ENCODE measurements at regions not wholly inside any gene's neighbourhood (a gene's known extent, or its start where the extent isn't known, plus 50 kb on each side); places are given as distances from the start of the nearest gene placed in this dataset.

DNA sequence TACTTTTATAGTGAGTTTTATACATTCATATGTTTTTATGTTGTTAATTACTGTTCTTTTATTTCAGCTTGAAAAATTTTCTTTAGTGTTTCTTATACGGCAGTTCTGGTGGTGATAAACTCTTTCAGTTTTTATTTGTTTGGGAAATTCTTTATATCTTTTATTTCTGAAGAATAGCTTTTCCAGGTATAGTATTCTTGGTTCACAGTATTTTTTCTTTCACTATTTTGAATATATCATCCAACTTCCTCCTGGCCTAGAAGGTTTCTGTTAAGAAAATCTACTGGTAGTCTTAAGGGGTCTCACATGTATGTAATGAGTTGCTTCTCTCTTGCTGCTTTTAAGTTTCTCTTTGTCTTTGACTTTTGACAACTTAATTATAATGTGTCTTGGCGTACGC, 79.4 kb downstream of the NXNL2 start (continued):
- TF ChIP-seq, protein P1, sequence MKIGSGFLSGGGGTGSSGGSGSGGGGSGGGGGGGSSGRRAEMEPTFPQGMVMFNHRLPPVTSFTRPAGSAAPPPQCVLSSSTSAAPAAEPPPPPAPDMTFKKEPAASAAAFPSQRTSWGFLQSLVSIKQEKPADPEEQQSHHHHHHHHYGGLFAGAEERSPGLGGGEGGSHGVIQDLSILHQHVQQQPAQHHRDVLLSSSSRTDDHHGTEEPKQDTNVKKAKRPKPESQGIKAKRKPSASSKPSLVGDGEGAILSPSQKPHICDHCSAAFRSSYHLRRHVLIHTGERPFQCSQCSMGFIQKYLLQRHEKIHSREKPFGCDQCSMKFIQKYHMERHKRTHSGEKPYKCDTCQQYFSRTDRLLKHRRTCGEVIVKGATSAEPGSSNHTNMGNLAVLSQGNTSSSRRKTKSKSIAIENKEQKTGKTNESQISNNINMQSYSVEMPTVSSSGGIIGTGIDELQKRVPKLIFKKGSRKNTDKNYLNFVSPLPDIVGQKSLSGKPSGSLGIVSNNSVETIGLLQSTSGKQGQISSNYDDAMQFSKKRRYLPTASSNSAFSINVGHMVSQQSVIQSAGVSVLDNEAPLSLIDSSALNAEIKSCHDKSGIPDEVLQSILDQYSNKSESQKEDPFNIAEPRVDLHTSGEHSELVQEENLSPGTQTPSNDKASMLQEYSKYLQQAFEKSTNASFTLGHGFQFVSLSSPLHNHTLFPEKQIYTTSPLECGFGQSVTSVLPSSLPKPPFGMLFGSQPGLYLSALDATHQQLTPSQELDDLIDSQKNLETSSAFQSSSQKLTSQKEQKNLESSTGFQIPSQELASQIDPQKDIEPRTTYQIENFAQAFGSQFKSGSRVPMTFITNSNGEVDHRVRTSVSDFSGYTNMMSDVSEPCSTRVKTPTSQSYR (CRISPR knock-in tag; IDR thresholded peaks at IDR 0.05), result no peak
- TF ChIP-seq, protein P2, sequence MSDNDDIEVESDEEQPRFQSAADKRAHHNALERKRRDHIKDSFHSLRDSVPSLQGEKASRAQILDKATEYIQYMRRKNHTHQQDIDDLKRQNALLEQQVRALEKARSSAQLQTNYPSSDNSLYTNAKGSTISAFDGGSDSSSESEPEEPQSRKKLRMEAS (CRISPR knock-in tag; IDR thresholded peaks at IDR 0.05), result no peak
- TF ChIP-seq, protein P3, sequence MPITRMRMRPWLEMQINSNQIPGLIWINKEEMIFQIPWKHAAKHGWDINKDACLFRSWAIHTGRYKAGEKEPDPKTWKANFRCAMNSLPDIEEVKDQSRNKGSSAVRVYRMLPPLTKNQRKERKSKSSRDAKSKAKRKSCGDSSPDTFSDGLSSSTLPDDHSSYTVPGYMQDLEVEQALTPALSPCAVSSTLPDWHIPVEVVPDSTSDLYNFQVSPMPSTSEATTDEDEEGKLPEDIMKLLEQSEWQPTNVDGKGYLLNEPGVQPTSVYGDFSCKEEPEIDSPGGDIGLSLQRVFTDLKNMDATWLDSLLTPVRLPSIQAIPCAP (CRISPR knock-in tag; IDR thresholded peaks at IDR 0.05), result no peak
- TF ChIP-seq ETV6 (CRISPR knock-in tag; IDR thresholded peaks at IDR 0.05), result no peak
- TF ChIP-seq RELA (CRISPR knock-in tag; IDR thresholded peaks at IDR 0.05; ENCODE audit: borderline replicate concordance), result no peak
- TF ChIP-seq, protein P4, sequence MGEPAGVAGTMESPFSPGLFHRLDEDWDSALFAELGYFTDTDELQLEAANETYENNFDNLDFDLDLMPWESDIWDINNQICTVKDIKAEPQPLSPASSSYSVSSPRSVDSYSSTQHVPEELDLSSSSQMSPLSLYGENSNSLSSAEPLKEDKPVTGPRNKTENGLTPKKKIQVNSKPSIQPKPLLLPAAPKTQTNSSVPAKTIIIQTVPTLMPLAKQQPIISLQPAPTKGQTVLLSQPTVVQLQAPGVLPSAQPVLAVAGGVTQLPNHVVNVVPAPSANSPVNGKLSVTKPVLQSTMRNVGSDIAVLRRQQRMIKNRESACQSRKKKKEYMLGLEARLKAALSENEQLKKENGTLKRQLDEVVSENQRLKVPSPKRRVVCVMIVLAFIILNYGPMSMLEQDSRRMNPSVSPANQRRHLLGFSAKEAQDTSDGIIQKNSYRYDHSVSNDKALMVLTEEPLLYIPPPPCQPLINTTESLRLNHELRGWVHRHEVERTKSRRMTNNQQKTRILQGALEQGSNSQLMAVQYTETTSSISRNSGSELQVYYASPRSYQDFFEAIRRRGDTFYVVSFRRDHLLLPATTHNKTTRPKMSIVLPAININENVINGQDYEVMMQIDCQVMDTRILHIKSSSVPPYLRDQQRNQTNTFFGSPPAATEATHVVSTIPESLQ (CRISPR knock-in tag; IDR thresholded peaks at IDR 0.05), result no peak
- TF ChIP-seq ZNF263 (CRISPR knock-in tag; IDR thresholded peaks at IDR 0.05; ENCODE audit: low read depth), result no peak
- TF ChIP-seq ZNF219 (CRISPR knock-in tag; IDR thresholded peaks at IDR 0.05; ENCODE audit: borderline replicate concordance), result no peak
- no peak for TF ChIP-seq ZNF396 (CRISPR knock-in tag; IDR thresholded peaks at IDR 0.05; ENCODE audit: borderline replicate concordance)
- TF ChIP-seq GRHL2 (CRISPR knock-in tag; IDR thresholded peaks at IDR 0.05; ENCODE audit: insufficient replicate concordance, severe bottlenecking), result no peak
- TF ChIP-seq, protein P5, sequence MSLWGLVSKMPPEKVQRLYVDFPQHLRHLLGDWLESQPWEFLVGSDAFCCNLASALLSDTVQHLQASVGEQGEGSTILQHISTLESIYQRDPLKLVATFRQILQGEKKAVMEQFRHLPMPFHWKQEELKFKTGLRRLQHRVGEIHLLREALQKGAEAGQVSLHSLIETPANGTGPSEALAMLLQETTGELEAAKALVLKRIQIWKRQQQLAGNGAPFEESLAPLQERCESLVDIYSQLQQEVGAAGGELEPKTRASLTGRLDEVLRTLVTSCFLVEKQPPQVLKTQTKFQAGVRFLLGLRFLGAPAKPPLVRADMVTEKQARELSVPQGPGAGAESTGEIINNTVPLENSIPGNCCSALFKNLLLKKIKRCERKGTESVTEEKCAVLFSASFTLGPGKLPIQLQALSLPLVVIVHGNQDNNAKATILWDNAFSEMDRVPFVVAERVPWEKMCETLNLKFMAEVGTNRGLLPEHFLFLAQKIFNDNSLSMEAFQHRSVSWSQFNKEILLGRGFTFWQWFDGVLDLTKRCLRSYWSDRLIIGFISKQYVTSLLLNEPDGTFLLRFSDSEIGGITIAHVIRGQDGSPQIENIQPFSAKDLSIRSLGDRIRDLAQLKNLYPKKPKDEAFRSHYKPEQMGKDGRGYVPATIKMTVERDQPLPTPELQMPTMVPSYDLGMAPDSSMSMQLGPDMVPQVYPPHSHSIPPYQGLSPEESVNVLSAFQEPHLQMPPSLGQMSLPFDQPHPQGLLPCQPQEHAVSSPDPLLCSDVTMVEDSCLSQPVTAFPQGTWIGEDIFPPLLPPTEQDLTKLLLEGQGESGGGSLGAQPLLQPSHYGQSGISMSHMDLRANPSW (CRISPR knock-in tag; conservative IDR thresholded peaks at IDR 0.05; ENCODE audit: low read depth), result no peak

DNA sequence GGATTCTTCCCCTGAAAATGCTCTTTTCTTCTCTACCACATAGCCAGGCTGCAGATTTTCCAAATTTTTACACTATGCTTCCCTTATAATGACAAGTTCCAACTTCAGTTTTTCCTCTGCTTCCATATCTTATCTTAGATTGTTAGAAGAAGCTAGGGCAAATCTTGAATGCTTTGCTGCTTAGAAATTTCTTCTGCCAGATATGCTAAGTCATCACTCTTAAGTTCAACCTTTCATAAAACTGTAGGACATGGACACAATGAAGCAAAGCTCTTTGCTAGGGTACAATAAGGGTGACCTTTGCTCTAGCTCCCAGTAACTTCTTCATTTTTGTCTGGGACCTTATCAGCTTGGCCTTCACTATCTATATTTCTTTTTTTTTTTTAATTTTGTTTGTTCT, 88.7 kb downstream of the NXNL2 start:
- H3K9me3 Mint-ChIP-seq, result peaks cover 42% of the 10 kb centered on the region
- H3K27me3 Mint-ChIP-seq (ENCODE audit: low read depth), result peaks cover 6% of the 10 kb centered on the region
- ATAC-seq, result no peak
- CTCF ChIA-PET, result no interaction called here
- H3K27ac Mint-ChIP-seq, result no peak overlapping the region
- no peak overlapping the region for H3K4me3 Mint-ChIP-seq
- DNase-seq (ENCODE audit: low spot score), result no peak
- POLR2A ChIA-PET, result no interaction called here
- H3K36me3 Mint-ChIP-seq, result peaks cover 13% of the 10 kb centered on the region
- no peaks in the 10 kb centered on the region for H3K4me1 Mint-ChIP-seq
- TF ChIP-seq, protein P6, sequence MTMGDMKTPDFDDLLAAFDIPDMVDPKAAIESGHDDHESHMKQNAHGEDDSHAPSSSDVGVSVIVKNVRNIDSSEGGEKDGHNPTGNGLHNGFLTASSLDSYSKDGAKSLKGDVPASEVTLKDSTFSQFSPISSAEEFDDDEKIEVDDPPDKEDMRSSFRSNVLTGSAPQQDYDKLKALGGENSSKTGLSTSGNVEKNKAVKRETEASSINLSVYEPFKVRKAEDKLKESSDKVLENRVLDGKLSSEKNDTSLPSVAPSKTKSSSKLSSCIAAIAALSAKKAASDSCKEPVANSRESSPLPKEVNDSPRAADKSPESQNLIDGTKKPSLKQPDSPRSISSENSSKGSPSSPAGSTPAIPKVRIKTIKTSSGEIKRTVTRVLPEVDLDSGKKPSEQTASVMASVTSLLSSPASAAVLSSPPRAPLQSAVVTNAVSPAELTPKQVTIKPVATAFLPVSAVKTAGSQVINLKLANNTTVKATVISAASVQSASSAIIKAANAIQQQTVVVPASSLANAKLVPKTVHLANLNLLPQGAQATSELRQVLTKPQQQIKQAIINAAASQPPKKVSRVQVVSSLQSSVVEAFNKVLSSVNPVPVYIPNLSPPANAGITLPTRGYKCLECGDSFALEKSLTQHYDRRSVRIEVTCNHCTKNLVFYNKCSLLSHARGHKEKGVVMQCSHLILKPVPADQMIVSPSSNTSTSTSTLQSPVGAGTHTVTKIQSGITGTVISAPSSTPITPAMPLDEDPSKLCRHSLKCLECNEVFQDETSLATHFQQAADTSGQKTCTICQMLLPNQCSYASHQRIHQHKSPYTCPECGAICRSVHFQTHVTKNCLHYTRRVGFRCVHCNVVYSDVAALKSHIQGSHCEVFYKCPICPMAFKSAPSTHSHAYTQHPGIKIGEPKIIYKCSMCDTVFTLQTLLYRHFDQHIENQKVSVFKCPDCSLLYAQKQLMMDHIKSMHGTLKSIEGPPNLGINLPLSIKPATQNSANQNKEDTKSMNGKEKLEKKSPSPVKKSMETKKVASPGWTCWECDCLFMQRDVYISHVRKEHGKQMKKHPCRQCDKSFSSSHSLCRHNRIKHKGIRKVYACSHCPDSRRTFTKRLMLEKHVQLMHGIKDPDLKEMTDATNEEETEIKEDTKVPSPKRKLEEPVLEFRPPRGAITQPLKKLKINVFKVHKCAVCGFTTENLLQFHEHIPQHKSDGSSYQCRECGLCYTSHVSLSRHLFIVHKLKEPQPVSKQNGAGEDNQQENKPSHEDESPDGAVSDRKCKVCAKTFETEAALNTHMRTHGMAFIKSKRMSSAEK (CRISPR knock-in tag; IDR thresholded peaks at IDR 0.05; ENCODE audit: borderline replicate concordance), result no peak
- TF ChIP-seq EMX1 (CRISPR knock-in tag; IDR thresholded peaks at IDR 0.05) (no peak), ZNF263 (CRISPR knock-in tag; IDR thresholded peaks at IDR 0.05; ENCODE audit: low read depth) (no peak), ZNF121 (CRISPR knock-in tag; IDR thresholded peaks at IDR 0.05) (no peak), ZNF416 (CRISPR knock-in tag; IDR thresholded peaks at IDR 0.05) (no peak)
- TF ChIP-seq, protein P7, sequence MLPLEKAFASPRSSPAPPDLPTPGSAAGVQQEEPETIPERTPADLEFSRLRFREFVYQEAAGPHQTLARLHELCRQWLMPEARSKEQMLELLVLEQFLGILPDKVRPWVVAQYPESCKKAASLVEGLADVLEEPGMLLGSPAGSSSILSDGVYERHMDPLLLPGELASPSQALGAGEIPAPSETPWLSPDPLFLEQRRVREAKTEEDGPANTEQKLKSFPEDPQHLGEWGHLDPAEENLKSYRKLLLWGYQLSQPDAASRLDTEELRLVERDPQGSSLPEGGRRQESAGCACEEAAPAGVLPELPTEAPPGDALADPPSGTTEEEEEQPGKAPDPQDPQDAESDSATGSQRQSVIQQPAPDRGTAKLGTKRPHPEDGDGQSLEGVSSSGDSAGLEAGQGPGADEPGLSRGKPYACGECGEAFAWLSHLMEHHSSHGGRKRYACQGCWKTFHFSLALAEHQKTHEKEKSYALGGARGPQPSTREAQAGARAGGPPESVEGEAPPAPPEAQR (CRISPR knock-in tag; IDR thresholded peaks at IDR 0.05), result no peak
- TF ChIP-seq, protein P8, sequence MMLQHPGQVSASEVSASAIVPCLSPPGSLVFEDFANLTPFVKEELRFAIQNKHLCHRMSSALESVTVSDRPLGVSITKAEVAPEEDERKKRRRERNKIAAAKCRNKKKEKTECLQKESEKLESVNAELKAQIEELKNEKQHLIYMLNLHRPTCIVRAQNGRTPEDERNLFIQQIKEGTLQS (CRISPR knock-in tag; conservative IDR thresholded peaks at IDR 0.05), result no peak
- TF ChIP-seq, protein P9, sequence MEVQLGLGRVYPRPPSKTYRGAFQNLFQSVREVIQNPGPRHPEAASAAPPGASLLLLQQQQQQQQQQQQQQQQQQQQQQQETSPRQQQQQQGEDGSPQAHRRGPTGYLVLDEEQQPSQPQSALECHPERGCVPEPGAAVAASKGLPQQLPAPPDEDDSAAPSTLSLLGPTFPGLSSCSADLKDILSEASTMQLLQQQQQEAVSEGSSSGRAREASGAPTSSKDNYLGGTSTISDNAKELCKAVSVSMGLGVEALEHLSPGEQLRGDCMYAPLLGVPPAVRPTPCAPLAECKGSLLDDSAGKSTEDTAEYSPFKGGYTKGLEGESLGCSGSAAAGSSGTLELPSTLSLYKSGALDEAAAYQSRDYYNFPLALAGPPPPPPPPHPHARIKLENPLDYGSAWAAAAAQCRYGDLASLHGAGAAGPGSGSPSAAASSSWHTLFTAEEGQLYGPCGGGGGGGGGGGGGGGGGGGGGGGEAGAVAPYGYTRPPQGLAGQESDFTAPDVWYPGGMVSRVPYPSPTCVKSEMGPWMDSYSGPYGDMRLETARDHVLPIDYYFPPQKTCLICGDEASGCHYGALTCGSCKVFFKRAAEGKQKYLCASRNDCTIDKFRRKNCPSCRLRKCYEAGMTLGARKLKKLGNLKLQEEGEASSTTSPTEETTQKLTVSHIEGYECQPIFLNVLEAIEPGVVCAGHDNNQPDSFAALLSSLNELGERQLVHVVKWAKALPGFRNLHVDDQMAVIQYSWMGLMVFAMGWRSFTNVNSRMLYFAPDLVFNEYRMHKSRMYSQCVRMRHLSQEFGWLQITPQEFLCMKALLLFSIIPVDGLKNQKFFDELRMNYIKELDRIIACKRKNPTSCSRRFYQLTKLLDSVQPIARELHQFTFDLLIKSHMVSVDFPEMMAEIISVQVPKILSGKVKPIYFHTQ (CRISPR knock-in tag; IDR thresholded peaks at IDR 0.05), result no peak

Measured in WTC11 (cell line).